ENCODE measurements at regions not wholly inside any gene's neighbourhood (a gene's known extent, or its start where the extent isn't known, plus 50 kb on each side); places are given as distances from the start of the nearest gene placed in this dataset.

DNA sequence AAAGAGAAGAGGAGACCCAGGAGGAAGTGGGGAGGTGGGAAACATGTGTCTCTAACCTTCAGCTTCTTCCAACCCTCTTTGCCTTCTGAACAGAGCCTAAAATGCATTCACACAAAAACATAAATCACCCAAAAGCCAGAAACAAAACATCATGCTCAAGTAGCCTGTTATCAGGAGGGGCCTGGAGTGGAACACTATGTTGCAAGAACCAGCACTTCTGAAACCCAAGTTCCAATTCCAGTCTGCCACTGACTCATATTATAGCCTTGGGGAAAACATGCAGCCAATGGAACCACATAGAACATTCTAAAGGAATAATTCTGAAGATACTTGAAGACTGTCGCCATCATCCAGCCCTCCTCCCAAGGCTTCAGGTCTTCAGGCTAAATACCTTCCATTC lies 169.8 kb upstream of the PLXNC1 start:
- no peak overlapping the region for H3K27ac Mint-ChIP-seq (ENCODE audit: unreplicated experiment)
- DNase-seq: no peak
- peaks cover 18% of the 10 kb centered on the region for H3K4me1 Mint-ChIP-seq (ENCODE audit: low read depth, unreplicated experiment)
- H3K4me3 Mint-ChIP-seq (ENCODE audit: unreplicated experiment): no peak overlapping the region
- H3K27me3 Mint-ChIP-seq (ENCODE audit: unreplicated experiment): peaks cover 3% of the 10 kb centered on the region
- TF ChIP-seq, protein P1, sequence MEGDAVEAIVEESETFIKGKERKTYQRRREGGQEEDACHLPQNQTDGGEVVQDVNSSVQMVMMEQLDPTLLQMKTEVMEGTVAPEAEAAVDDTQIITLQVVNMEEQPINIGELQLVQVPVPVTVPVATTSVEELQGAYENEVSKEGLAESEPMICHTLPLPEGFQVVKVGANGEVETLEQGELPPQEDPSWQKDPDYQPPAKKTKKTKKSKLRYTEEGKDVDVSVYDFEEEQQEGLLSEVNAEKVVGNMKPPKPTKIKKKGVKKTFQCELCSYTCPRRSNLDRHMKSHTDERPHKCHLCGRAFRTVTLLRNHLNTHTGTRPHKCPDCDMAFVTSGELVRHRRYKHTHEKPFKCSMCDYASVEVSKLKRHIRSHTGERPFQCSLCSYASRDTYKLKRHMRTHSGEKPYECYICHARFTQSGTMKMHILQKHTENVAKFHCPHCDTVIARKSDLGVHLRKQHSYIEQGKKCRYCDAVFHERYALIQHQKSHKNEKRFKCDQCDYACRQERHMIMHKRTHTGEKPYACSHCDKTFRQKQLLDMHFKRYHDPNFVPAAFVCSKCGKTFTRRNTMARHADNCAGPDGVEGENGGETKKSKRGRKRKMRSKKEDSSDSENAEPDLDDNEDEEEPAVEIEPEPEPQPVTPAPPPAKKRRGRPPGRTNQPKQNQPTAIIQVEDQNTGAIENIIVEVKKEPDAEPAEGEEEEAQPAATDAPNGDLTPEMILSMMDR (IDR thresholded peaks at IDR 0.05; ENCODE audit: partially characterized antibody, unreplicated experiment): no peak
- H3K9me3 Mint-ChIP-seq (ENCODE audit: unreplicated experiment): peaks cover 7% of the 10 kb centered on the region
- H3K36me3 Mint-ChIP-seq (ENCODE audit: unreplicated experiment): no peaks in the 10 kb centered on the region

GRCh38 chr12:93979189-93979588 lies 169.2 kb upstream of the PLXNC1 start:
- no peak for DNase-seq
- H3K4me1 Mint-ChIP-seq (ENCODE audit: low read depth, unreplicated experiment): peaks cover 18% of the 10 kb centered on the region
- peaks cover 3% of the 10 kb centered on the region for H3K27me3 Mint-ChIP-seq (ENCODE audit: unreplicated experiment)

GRCh38 chr12:93980711-93981110 lies 167.7 kb upstream of the PLXNC1 start:
- H3K27me3 Mint-ChIP-seq (ENCODE audit: unreplicated experiment): peaks cover 3% of the 10 kb centered on the region
- TF ChIP-seq, protein P1 (IDR thresholded peaks at IDR 0.05; ENCODE audit: partially characterized antibody, unreplicated experiment): no peak
- DNase-seq: no peak
- peak overlapping the region; percentile 29 for H3K27ac Mint-ChIP-seq (ENCODE audit: unreplicated experiment)
- peaks cover 7% of the 10 kb centered on the region for H3K9me3 Mint-ChIP-seq (ENCODE audit: unreplicated experiment)
- peaks cover 18% of the 10 kb centered on the region for H3K4me1 Mint-ChIP-seq (ENCODE audit: low read depth, unreplicated experiment)
- no peaks in the 10 kb centered on the region for H3K36me3 Mint-ChIP-seq (ENCODE audit: unreplicated experiment)
- peak overlapping the region; percentile 31 for H3K4me3 Mint-ChIP-seq (ENCODE audit: unreplicated experiment)

More at GRCh38 chr12:93979189-93979588, 169.2 kb upstream of the PLXNC1 start:
- H3K36me3 Mint-ChIP-seq (ENCODE audit: unreplicated experiment): no peaks in the 10 kb centered on the region
- H3K4me3 Mint-ChIP-seq (ENCODE audit: unreplicated experiment): no peak overlapping the region
- TF ChIP-seq, protein P1 (IDR thresholded peaks at IDR 0.05; ENCODE audit: partially characterized antibody, unreplicated experiment): no peak
- H3K9me3 Mint-ChIP-seq (ENCODE audit: unreplicated experiment): peaks cover 7% of the 10 kb centered on the region
- no peak overlapping the region for H3K27ac Mint-ChIP-seq (ENCODE audit: unreplicated experiment)

- Mint-ChIP-seq H3K36me3 (ENCODE audit: unreplicated experiment) (no peaks in the 10 kb centered on the region), H3K27ac (ENCODE audit: unreplicated experiment) (no peak overlapping the region), H3K4me1 (ENCODE audit: low read depth, unreplicated experiment) (peaks cover 18% of the 10 kb centered on the region), H3K4me3 (ENCODE audit: unreplicated experiment) (no peak overlapping the region), H3K9me3 (ENCODE audit: unreplicated experiment) (peaks cover 7% of the 10 kb centered on the region), H3K27me3 (ENCODE audit: unreplicated experiment) (peaks cover 3% of the 10 kb centered on the region)
- no peak for DNase-seq
- TF ChIP-seq, protein P1 (IDR thresholded peaks at IDR 0.05; ENCODE audit: partially characterized antibody, unreplicated experiment): no peak
These were observed 167.0 kb upstream of the PLXNC1 start for GRCh38 chr12:93981411-93981810.

DNA sequence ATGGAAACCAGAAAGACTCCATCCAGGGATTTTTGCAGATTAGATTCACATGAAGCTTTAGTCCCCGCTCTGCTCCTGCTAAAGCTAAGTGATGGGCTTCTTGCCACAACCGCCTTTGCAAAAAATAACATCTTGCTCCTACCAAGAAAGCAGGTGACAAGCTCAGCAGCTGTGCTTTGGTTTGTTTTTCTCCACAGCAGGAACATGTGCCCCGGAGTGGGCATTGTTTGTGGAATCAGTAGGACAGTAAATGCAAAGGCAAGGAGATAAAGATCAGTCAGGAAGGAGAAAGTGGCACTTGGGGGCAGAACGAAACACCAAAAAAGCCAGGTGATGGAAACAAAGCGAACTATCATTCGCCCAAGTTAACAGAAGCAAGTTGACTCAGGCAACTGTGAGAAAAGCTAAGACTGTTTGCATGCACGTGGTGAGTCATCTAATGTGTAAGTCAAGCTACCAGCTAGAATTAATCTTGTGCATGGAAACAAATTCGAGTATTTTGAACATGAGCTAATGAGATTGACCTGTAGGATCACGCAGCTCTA lies 165.5 kb upstream of the PLXNC1 start:
- peaks cover 18% of the 10 kb centered on the region for H3K4me1 Mint-ChIP-seq (ENCODE audit: low read depth, unreplicated experiment)
- H3K27me3 Mint-ChIP-seq (ENCODE audit: unreplicated experiment): peaks cover 3% of the 10 kb centered on the region
- peaks cover 7% of the 10 kb centered on the region for H3K9me3 Mint-ChIP-seq (ENCODE audit: unreplicated experiment)
- no peak overlapping the region for H3K4me3 Mint-ChIP-seq (ENCODE audit: unreplicated experiment)
- H3K27ac Mint-ChIP-seq (ENCODE audit: unreplicated experiment): no peak overlapping the region
- H3K36me3 Mint-ChIP-seq (ENCODE audit: unreplicated experiment): no peaks in the 10 kb centered on the region
- DNase-seq: no peak
- TF ChIP-seq, protein P1 (IDR thresholded peaks at IDR 0.05; ENCODE audit: partially characterized antibody, unreplicated experiment): no peak

Data from glutamatergic neuron (in vitro differentiated cells).